NCI-H146 treated with DMSO at 0.1 percent for 48 hours (cell line): ENCODE measurements at regions not wholly inside any gene's neighbourhood (a gene's known extent, or its start where the extent isn't known, plus 50 kb on each side); places are given as distances from the start of the nearest gene placed in this dataset.
"Not testable (repeated sequence)": the region's sequence is repeated elsewhere in the genome, so short reads cannot be mapped to it uniquely, and the experiment has no call there.

ENCODE experiments used
- DNase-seq: peaks from one replicate; lab custom pipeline; 2025; ENCODE audit not compliant: unreplicated experiment; lab: John Stamatoyannopoulos, UW

GRCh38 chr21:32099812-32100416, 178.9 kb downstream of the MIS18A start:
- DNase-seq: peak; percentile 8

GRCh38 chr21:32096411-32096810, 182.4 kb downstream of the MIS18A start:
- peak; percentile 68 for DNase-seq

GRCh38 chr21:32094804-32095203, 184.0 kb downstream of the MIS18A start:
- no peak for DNase-seq

GRCh38 chr21:32093646-32094462, 185.0 kb downstream of the MIS18A start:
- no peak for DNase-seq

GRCh38 chr21:32090956-32091355, 187.9 kb downstream of the MIS18A start:
- DNase-seq: no peak

- no peak for DNase-seq
Measured at GRCh38 chr21:32089766-32090165, 189.1 kb downstream of the MIS18A start.

GRCh38 chr21:32088471-32088870, 190.4 kb downstream of the MIS18A start:
- DNase-seq: no peak

GRCh38 chr21:32087447-32087846, 191.4 kb downstream of the MIS18A start:
- no peak for DNase-seq

GRCh38 chr21:32083197-32083596, 195.7 kb downstream of the MIS18A start:
- no peak for DNase-seq

GRCh38 chr21:32082466-32082865, 196.4 kb downstream of the MIS18A start:
- no peak for DNase-seq

GRCh38 chr21:32073593-32073992, 200.8 kb downstream of the HUNK start:
- DNase-seq: no peak

GRCh38 chr21:32073190-32073589, 200.4 kb downstream of the HUNK start:
- DNase-seq: no peak

- not testable (repeated sequence) for DNase-seq
Measured at GRCh38 chr21:32071620-32072019, 198.8 kb downstream of the HUNK start.

- no peak for DNase-seq
Measured at GRCh38 chr21:32070676-32071330, 198.0 kb downstream of the HUNK start.

GRCh38 chr21:32070126-32070525, 197.3 kb downstream of the HUNK start:
- no peak for DNase-seq

- no peak for DNase-seq
Measured at GRCh38 chr21:32065654-32066053, 192.8 kb downstream of the HUNK start.

- DNase-seq: no peak
Measured at GRCh38 chr21:32064281-32064910, 191.6 kb downstream of the HUNK start.

GRCh38 chr21:32062591-32063227, 189.9 kb downstream of the HUNK start:
- no peak for DNase-seq

GRCh38 chr21:32061729-32062128, 188.9 kb downstream of the HUNK start:
- DNase-seq: no peak

GRCh38 chr21:32056791-32057190, 184.0 kb downstream of the HUNK start:
- DNase-seq: no peak

- DNase-seq: no peak
Measured at GRCh38 chr21:32055305-32055704, 182.5 kb downstream of the HUNK start.
